Stimulated activated CD8-positive, alpha-beta memory T cell treated with anti-CD3 and anti-CD28 coated beads, Interleukin-15, amount 100 ng/mL, for 24 hours (primary cell): ENCODE measurements at regions not wholly inside any gene's neighbourhood (a gene's known extent, or its start where the extent isn't known, plus 50 kb on each side); places are given as distances from the start of the nearest gene placed in this dataset.

Source experiments
- DNase-seq: peaks from one replicate; pipeline ENCODE4 v3.0.0-alpha.2; 2020; ENCODE audit warnings: low read depth

GRCh38 chr4:1511441-1512041 is 105.3 kb upstream of the NKX1-1 start:
- no peak for DNase-seq

GRCh38 chr4:1510931-1511330 is 104.7 kb upstream of the NKX1-1 start:
- no peak for DNase-seq

GRCh38 chr4:1509366-1509765 is 103.1 kb upstream of the NKX1-1 start:
- DNase-seq, result no peak

GRCh38 chr4:1508161-1509160 is 102.2 kb upstream of the NKX1-1 start:
- no peak for DNase-seq

- no peak for DNase-seq
Measured at GRCh38 chr4:1506956-1507721, 100.9 kb upstream of the NKX1-1 start.

- no peak for DNase-seq
Measured at GRCh38 chr4:1505511-1506460, 99.5 kb upstream of the NKX1-1 start.

GRCh38 chr4:1504595-1505500 is 98.6 kb upstream of the NKX1-1 start:
- DNase-seq, result no peak

GRCh38 chr4:1503583-1504471 is 97.6 kb upstream of the NKX1-1 start:
- no peak for DNase-seq

- no peak for DNase-seq
Measured at GRCh38 chr4:1502976-1503375, 96.7 kb upstream of the NKX1-1 start.

GRCh38 chr4:1502501-1502886 is 96.3 kb upstream of the NKX1-1 start:
- DNase-seq, result no peak

GRCh38 chr4:1501754-1502500 is 95.7 kb upstream of the NKX1-1 start:
- DNase-seq, result no peak

- DNase-seq, result no peak
Measured at GRCh38 chr4:1500966-1501753, 94.9 kb upstream of the NKX1-1 start.

GRCh38 chr4:1500231-1500965 is 94.2 kb upstream of the NKX1-1 start:
- no peak for DNase-seq

GRCh38 chr4:1499465-1499864 is 93.2 kb upstream of the NKX1-1 start:
- DNase-seq, result no peak

GRCh38 chr4:1497189-1497801 is 91.1 kb upstream of the NKX1-1 start:
- no peak for DNase-seq

GRCh38 chr4:1496116-1496642 is 89.9 kb upstream of the NKX1-1 start:
- no peak for DNase-seq
